HG03432 (cell line): ENCODE measurements at regions not wholly inside any gene's neighbourhood (a gene's known extent, or its start where the extent isn't known, plus 50 kb on each side); places are given as distances from the start of the nearest gene placed in this dataset.

Experiments used
- ATAC-seq: cut with Tn5 transposase; IDR thresholded peaks from one replicate; pipeline ENCODE4 v1.9.1; 2021; ENCODE audit warnings: mild to moderate bottlenecking, moderate library complexity; ENCODE audit not compliant: unreplicated experiment

DNA sequence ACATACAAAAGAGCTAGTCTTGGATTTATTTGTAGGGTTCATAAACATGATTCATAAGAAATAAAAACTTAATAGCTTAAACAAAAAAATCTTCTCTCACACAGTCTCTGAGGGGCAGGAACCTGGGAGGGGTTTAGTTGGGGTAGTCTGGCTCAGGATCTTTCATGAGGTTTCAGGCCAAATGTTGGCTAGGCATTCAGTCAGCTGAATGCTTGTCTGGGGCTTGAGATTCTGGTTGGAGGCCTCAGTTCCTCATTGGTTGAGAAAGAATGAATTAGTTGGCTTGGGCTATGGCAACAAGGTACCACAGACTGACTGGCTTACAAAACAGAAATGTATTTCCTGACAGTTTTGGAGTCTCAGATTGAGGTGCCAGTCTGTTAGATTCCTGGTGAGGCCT, 74.3 kb downstream of the ANKRD7 start:
- no peak for ATAC-seq

DNA sequence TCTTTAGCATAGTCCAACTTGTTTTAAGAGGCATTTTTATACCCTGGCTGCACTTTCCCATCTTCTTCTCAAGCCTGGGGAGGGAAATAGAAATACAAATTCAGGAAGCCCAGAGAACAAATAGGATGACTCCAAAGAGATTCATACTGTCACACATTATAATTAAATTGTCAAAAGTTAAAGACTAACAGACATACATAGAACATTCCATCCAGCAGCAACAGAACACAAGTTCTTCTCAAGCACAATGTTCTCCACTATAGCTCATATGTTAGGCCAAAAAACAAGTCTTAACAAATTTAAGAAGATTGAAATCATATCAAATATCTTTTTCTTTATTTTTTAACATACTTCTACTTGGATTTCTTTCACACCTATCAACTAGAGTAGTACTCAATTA, 75.7 kb downstream of the ANKRD7 start:
- ATAC-seq = no peak

DNA sequence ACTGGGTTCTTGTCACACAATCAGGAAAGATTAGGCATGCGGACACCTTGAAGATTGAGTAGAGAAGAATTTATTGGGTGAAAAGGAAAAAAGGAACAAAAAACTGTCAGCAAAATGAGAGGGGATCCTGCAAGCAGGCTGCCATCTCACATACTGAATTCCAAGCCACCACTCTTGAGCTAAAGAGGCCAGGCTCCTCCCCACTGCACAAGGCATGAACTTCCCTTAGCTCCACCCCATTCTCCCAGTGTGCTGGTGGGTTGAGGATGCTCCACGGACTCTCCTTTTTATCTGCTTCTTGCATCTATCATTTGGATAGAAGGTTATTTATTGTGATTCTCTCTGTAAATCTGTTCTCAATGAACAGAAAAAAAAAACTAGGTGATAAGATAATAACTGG, 79.6 kb downstream of the ANKRD7 start:
- ATAC-seq = no peak

DNA sequence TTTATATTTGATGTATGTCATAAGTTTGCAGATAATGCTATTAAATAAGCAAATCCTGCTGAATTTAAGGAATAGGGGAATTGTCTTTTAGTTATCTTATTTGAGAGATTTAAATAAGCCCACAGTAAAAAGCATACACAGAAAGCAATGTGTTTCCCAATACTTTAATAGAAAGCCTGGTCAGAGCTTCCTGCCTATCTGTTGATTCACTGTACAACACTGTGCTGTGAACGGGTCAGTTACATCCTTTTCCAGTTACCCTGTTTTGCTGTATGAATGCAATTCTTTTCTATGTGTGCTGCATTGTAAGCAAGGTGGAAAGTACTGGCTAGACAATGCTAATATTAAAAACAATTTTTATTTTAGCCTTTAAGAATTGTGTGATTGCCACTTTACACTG, 81.2 kb downstream of the ANKRD7 start:
- no peak for ATAC-seq

DNA sequence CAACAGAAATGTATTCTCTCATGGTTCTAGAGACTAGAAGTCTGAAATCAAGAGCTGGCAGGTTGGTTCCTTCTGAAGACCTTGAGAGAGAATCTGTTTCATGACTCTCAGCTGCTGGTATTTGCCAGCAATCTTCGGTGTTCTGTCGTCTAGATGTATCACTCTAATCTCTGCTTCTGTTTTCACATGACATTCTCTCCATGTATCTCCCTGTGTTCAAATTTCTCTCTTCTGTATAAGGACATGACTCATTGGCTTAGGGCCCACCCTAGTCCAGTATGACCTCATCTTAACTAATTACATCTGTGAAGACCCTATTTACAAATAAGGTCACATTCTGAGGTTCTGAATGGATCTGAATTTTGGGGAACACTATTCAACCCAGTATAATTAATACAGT, 82.3 kb downstream of the ANKRD7 start:
- ATAC-seq = no peak

DNA sequence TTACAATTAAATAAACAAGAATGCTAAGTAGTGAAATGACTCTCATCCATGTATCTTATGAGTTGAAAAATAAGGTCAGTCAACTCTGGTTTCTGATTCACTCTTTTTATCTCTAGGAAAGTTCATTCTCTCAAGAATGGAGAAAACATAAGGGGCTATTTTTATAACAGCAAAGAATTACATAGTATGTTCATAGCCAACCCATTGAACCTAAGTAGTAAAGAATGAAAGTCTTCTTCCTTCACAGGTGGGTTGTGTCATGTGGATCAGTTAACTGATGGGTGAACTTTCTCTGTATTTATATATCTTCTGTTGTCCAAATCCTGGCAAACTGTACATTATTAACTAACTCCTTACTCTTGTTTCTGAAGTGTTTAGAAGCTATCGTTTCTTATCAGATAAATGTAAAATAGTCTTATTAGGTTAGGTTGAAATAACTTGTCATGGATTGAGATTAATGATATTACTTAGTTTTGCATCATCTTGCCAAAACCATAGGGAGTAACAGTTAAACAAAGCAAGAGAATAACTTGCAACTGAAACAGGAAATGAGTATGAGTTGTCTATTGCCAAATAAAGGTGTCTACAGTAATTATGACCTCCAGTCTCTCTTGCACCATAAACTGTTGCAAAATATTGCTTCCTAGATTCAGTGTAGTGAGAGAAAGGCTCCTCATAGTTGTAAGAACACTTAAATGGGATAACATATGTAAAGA, 86.8 kb downstream of the ANKRD7 start:
- peak; percentile 85 for ATAC-seq

DNA sequence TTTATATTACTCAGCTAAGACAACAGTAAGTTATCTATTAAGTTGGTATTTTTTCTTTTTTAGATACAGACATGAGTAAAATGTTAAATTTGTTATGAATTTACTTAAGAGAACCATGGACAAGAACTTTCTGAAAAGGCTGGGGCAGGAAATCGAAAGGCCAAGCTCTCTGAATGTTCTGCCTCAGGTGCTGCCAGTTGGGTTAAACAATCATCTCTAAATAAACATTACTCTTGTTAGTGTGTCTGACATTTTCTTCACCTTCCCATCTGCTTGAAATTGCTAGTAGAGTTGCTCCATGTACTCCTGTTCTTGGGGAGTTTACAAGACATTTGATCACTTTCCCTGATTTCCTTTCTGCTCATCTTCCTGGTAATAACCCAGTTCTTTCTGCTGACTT, 87.5 kb downstream of the ANKRD7 start:
- peak; percentile 51 for ATAC-seq

DNA sequence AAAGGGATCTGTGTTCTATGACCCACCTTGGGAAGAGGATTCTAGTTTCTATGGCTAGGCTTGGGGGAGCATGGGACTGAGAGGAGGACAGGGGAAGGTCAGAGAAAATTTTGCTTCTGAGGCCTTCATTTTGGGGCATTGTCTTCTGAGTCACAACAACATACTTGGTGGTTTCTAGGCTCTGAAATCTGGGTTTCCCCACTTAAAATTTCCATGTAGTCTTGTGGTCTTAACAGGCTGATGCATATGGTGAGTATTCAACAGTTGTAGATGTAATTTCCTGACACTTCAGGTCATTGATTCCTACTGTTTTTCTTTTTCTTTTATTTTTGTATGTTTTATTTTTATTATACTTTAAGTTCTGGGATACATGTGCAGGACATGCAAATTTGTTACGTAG, 88.5 kb downstream of the ANKRD7 start:
- ATAC-seq = peak; percentile 60

DNA sequence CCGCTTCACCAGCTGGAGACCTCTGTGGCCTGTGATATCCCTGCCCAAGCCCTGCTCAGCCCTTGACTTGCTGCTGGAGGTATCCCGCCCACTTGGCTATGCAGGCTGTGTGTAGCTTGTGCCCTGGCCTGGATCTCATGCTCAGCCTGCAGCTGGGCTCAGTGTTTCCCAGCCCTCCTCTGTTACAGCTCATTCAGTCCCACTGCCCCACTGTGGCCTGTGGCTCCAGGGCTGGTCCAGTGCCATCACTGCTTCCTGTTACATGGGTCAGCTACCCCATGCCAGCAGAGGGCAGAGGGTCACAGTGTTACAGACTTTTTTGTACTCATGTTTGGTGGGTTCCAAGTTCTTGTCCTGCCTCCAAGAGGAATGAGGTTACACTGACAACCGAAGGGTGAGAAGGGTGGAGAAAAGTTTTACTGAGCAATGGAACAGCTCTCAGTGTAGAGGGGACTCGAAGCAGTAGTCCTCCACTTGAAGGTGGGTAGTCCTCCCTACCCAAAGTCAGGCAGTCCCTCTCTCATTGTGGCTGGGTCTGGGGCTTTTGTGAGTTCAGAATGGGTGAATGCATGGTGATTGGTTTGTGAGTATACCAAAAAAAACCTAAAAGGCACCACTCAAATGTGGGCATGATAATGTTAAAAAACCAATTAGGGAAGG, 100.4 kb downstream of the ANKRD7 start:
- ATAC-seq = peak; percentile 24

DNA sequence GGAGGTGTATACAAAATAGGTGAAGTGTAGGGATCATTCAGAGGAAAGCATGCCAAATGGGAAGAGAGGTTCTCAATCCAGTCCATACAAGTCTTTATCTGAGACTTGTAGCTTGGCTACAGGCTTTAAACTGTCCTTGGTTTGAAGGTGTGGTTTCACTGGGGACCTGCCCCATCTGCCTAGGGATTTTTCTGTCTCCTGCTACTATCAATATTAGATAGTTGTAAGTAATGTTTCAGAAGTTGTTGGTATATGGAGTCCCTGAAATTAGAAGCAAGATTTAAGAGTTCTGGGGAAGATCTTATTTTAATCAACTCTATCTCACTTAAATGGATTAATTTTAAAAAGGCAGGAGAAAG, 100.9 kb downstream of the ANKRD7 start:
- peak; percentile 39 for ATAC-seq

DNA sequence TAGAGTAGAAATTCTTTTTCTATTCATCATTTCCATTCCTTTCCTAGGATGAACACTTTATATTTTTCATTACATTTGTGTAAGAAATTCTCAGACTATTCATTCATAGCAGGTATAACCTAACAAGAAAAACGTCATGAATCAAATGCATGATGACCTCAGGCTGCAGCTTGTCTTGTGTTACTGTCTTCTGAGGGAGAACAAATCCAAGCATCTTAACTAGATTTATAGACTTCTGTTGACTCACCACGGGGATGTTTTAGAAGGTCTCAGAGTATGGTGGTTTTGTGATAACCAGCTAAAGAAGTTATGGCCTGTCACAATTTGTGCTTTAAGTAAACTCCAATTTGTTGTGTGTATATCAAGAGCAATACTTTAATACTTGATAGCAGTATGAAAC, 102.7 kb downstream of the ANKRD7 start:
- no peak for ATAC-seq

DNA sequence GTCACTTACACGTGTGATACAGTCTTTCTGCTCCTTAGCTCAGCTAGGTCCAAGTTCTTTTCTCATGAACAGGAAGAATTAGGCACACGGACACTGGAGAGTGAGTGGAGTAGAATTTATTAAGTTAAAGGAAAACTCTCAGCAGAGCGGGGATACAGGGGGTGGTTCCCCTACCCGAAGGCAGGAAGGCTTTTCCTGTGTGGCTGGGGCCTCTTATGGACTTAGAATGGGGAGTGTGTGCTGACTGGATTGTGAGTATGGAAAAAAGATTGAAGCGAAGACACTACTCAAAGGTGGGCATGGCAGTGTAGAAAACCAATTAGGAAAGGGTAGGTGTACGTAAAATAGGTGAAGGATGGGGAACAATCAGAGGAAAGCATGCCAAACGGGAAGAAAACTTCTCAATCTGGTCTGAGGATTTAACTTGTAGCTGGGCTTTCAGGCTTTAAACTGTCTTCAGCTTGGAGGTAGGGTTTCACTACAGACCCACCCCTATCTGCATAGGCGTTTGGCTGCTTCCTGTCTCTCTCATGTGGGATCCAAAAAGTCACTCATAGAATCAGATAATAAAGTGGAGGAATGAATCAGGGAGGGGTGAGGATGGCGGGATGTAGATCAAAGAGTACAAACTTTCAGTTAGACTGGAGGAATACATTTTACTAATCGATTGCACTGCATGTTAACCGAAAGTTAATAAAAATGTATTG, 104.2 kb downstream of the ANKRD7 start:
- ATAC-seq = no peak

DNA sequence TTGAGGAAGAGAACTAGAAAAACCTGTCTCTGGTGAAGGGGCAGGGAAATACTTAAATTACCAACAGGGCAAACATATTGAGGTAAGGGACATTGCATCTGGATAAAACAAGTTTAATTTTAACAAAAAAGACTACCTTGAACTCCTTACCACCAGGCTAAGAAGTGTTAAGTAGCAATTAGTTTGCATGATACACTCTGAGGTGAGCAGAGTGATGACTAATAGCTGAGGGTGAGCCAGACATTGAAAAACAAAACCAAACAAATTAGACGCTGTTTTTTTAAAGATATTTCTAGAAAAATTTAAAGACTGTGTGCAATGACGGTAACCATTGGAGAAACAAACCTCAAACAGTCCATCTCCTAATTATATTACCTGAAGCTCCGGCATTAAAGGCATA, 105.9 kb downstream of the ANKRD7 start:
- ATAC-seq = peak; percentile 52

DNA sequence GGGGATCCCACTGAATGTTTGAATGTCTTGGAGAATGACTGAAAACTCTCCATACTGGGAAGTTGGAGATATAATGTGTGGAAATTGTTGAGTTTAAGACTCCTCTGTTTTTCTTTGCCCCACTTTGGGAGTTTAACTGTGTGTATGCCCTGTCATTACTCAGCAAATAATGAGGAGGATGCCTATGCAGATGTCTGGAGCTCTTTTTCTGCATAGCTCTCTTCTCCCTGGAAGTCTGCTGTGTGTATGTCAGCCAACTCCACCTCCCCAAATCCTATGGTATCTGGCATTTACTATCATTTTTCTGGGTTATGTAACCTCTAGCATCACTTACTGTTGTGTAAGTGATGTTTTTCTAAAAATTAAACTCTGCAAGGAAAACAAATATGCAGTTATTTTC, 122.2 kb downstream of the ANKRD7 start:
- no peak for ATAC-seq

DNA sequence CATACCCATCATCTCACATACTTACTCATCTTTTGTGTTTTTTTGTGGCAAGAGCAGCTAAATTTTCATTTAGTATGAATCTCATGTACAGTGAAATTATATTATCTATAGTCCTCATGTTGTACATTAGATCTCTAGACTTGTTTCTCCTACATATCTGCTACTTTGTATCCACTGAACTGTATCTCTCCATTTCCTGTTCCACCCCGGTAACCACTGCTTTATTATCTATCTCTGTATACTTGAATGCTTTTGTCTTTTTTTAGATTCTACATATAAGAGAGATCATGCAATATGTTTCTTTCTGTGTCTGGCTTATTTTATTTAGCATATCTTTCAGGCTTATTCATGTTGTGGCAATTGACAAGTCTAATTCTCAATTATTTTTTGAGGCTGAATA, 125.1 kb downstream of the ANKRD7 start:
- ATAC-seq = peak; percentile 51

DNA sequence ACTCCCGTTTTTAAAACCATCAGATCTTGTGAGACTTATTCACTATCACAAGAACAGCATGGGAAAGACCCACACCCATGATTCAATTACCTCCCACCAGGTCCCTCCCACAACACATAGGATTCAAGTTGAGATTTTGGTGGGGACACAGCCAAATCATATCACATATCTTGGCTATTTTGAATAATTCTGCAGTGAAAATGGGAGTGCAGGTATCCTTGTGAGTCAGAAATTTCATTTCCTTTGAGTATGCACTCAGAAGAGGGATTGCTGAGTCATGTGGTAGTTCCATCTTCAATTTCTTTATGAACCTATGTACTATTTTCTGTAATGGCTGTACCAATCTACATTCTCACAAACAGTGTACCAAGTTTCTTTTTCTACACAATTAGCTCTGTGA, 125.8 kb downstream of the ANKRD7 start:
- peak; percentile 48 for ATAC-seq

DNA sequence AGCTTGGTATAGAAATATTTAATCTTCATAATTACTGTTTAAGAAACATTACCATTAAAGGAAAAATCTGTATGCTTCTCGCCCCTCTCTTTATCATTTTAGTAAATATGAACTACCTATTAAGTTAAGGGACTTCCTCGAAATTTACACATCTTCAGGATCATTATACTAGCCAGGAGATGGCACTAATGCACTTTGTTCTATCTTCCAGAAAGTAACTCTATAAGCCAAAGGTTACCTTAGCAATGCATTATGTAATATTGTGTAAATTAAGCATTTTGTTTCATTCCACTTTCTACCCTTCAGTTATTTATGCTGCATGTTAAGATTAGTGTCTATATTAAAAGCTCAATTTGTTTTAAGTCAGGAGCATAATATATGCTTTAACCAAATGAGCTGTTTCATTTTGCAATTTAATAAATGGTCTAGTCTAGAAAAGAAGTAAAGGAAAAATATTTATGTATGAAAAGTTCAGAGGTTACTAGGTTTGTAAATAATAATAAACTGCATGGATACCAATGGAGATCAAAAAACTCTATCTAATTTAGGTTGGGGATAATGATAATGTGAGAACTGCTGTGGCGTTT, 128.5 kb downstream of the ANKRD7 start:
- ATAC-seq = peak; percentile 61

DNA sequence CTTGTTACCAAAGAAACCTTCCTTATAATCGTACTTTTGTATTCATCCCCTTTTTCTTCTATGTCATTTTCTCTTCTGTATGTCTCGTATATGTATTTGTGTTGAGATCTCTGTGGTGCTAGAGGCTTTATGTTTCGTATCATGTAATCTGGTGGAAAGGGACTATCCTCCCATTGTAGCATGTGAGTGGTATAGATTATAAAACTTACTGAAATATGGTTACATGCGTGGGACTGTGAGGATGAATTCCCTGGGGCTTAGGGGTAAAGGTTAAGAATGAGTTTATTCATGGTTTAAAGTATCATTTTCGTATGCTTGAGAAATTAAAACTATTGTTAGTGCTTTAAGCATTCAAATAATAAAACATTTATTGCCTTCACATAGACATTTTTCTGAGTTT, 141.9 kb downstream of the ANKRD7 start:
- ATAC-seq = no peak

DNA sequence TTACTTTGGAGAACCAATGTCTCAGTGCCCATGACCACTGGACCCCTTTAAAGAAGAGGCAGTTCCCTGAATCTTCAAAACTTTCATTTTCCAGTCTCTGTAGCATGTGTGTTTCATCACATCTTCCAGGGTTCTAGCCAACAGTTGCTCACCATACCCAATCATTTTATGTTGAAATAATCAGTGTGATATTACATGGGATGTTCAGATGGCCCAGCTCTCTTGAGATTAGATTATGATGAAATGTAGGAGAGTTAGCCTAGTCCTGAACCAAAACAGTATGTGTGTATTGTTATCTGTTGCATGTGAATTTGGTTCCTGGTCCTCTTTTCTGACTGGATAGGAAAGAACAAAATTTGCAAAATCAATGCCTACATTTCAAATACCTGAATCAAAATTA, 144.5 kb downstream of the ANKRD7 start:
- no peak for ATAC-seq

DNA sequence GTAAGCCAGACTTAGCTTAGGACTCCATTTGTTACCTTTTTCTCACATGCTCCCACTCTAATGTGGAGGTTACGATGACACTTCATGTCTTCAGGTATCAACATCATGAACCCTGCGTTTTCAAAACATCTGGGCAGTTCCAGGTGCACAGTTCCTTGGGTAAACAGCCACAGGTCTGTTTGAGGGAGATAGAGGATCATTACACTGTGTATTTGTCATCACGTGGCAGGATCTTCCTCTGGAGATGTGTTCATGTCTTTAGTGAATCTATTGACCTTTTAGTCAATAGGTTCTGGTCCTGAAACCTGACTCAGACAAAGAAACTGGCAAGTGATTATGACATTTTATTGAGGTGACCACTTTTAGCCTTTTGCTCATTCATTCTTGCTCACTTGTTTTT, 145.5 kb downstream of the ANKRD7 start:
- no peak for ATAC-seq

DNA sequence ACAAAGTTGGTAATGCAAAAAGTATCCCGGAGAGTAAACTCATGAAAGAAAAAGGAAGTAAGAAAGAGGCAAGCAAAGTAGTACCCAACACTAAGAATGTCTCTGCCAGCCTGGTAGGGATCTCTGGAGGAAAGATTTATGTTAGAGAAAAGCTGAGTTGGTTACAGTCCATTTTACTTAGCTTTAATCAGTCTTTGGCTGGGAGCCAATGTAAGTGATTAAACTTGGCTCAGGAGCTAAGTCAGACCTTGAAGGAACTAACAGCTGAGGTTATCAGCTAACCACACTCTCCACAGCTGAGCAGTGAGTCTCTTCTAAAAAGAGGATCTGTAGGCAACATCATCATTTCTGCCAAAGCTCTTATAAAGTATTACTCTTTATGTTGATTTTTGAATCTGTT, 148.0 kb downstream of the ANKRD7 start:
- ATAC-seq = no peak

DNA sequence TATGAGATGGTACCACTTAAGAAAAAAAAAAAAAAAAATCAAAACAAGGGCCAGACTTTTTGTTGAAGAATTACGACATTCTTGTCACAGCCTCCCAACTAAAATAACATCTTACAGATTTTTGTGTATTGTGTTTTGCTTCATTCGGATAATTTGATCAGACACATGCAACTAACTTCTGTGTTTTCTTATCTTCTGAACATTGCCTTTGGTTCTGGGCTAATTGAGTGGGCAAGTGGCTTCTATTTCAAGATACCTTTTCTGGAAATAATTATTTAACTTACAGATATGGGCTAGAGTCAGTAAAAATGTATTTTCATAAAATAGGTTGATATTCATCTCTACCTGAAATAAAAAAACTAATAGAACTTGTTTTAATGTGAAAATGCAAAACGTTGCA, 165.1 kb downstream of the ANKRD7 start:
- ATAC-seq = no peak
